ENCODE measurements at regions not wholly inside any gene's neighbourhood (a gene's known extent, or its start where the extent isn't known, plus 50 kb on each side); places are given as distances from the start of the nearest gene placed in this dataset.
"Not testable (repeated sequence)": the region's sequence is repeated elsewhere in the genome, so short reads cannot be mapped to it uniquely, and the experiment has no call there.

GRCh38 chr14:29376237-29376636 is 551.4 kb downstream of the PRKD1 start:
- DNase-seq (ENCODE audit: low read depth) = no peak

GRCh38 chr14:29380826-29381225 is 546.8 kb downstream of the PRKD1 start:
- DNase-seq (ENCODE audit: low read depth) = no peak

GRCh38 chr14:29388571-29388970 is 539.1 kb downstream of the PRKD1 start:
- DNase-seq (ENCODE audit: low read depth) = no peak

GRCh38 chr14:29390081-29390832 is 537.4 kb downstream of the PRKD1 start:
- DNase-seq (ENCODE audit: low read depth) = peak; percentile 11

GRCh38 chr14:29391231-29391630 is 536.4 kb downstream of the PRKD1 start:
- DNase-seq (ENCODE audit: low read depth) = no peak

GRCh38 chr14:29391801-29392200 is 535.8 kb downstream of the PRKD1 start:
- no peak for DNase-seq (ENCODE audit: low read depth)

GRCh38 chr14:29392287-29392686 is 535.4 kb downstream of the PRKD1 start:
- DNase-seq (ENCODE audit: low read depth) = no peak

GRCh38 chr14:29403091-29403490 is 524.6 kb downstream of the PRKD1 start:
- no peak for DNase-seq (ENCODE audit: low read depth)

- DNase-seq (ENCODE audit: low read depth) = no peak
Observed at GRCh38 chr14:29410581-29410980, 517.1 kb downstream of the PRKD1 start.

GRCh38 chr14:29414931-29415330 is 512.7 kb downstream of the PRKD1 start:
- DNase-seq (ENCODE audit: low read depth) = not testable (repeated sequence)

- DNase-seq (ENCODE audit: low read depth) = no peak
Observed at GRCh38 chr14:29419736-29420135, 507.9 kb downstream of the PRKD1 start.

GRCh38 chr14:29421156-29421728 is 506.4 kb downstream of the PRKD1 start:
- DNase-seq (ENCODE audit: low read depth) = no peak

- no peak for DNase-seq (ENCODE audit: low read depth)
Observed at GRCh38 chr14:29425705-29426482, 501.8 kb downstream of the PRKD1 start.

- DNase-seq (ENCODE audit: low read depth) = peak; percentile 80
Observed at GRCh38 chr14:29442696-29443095, 485.0 kb downstream of the PRKD1 start.

- DNase-seq (ENCODE audit: low read depth) = no peak
Observed at GRCh38 chr14:29444216-29444615, 483.4 kb downstream of the PRKD1 start.

GRCh38 chr14:29444805-29445204 is 482.8 kb downstream of the PRKD1 start:
- no peak for DNase-seq (ENCODE audit: low read depth)

GRCh38 chr14:29446971-29447370 is 480.7 kb downstream of the PRKD1 start:
- no peak for DNase-seq (ENCODE audit: low read depth)

- DNase-seq (ENCODE audit: low read depth) = no peak
Observed at GRCh38 chr14:29451941-29452340, 475.7 kb downstream of the PRKD1 start.

- no peak for DNase-seq (ENCODE audit: low read depth)
Observed at GRCh38 chr14:29453045-29453444, 474.6 kb downstream of the PRKD1 start.

GRCh38 chr14:29454026-29454693 is 473.5 kb downstream of the PRKD1 start:
- DNase-seq (ENCODE audit: low read depth) = no peak

GRCh38 chr14:29458547-29458946 is 469.1 kb downstream of the PRKD1 start:
- peak; percentile 28 for DNase-seq (ENCODE audit: low read depth)

GRCh38 chr14:29459531-29459930 is 468.1 kb downstream of the PRKD1 start:
- peak; percentile 49 for DNase-seq (ENCODE audit: low read depth)

Measured in iris pigment epithelial cell (primary cell).